ENCODE measurements at regions not wholly inside any gene's neighbourhood (a gene's known extent, or its start where the extent isn't known, plus 50 kb on each side); places are given as distances from the start of the nearest gene placed in this dataset.

- Histone ChIP-seq H3K27ac (ENCODE audit: low read length) (no peak overlapping the region), H3K9ac (ENCODE audit: low read length) (no peak overlapping the region), H3F3A (ENCODE audit: insufficient read depth, low read length, poor library complexity, severe bottlenecking) (no peaks in the 10 kb centered on the region), H3K27me3 (ENCODE audit: insufficient read depth, low read depth, low read length) (no peaks in the 10 kb centered on the region), H2AFZ (ENCODE audit: low read depth, low read length) (no peak overlapping the region), H4K20me1 (ENCODE audit: insufficient read depth) (no peaks in the 10 kb centered on the region), H3K4me3 (ENCODE audit: low read length) (no peak overlapping the region), H3K9me2 (ENCODE audit: insufficient read depth, low read length) (no peaks in the 10 kb centered on the region), H3K9me3 (ENCODE audit: low read length) (no peaks in the 10 kb centered on the region), H3K79me2 (replicated peaks; ENCODE audit: insufficient read depth, low read length) (no peaks in the 10 kb centered on the region), H3K36me3 (ENCODE audit: insufficient read depth, low read length) (no peaks in the 10 kb centered on the region), H3K4me2 (ENCODE audit: low read length) (no peak overlapping the region)
- TF ChIP-seq POLR2AphosphoS5 (IDR thresholded peaks at IDR 0.05) = no peak
- TF ChIP-seq, protein P1, sequence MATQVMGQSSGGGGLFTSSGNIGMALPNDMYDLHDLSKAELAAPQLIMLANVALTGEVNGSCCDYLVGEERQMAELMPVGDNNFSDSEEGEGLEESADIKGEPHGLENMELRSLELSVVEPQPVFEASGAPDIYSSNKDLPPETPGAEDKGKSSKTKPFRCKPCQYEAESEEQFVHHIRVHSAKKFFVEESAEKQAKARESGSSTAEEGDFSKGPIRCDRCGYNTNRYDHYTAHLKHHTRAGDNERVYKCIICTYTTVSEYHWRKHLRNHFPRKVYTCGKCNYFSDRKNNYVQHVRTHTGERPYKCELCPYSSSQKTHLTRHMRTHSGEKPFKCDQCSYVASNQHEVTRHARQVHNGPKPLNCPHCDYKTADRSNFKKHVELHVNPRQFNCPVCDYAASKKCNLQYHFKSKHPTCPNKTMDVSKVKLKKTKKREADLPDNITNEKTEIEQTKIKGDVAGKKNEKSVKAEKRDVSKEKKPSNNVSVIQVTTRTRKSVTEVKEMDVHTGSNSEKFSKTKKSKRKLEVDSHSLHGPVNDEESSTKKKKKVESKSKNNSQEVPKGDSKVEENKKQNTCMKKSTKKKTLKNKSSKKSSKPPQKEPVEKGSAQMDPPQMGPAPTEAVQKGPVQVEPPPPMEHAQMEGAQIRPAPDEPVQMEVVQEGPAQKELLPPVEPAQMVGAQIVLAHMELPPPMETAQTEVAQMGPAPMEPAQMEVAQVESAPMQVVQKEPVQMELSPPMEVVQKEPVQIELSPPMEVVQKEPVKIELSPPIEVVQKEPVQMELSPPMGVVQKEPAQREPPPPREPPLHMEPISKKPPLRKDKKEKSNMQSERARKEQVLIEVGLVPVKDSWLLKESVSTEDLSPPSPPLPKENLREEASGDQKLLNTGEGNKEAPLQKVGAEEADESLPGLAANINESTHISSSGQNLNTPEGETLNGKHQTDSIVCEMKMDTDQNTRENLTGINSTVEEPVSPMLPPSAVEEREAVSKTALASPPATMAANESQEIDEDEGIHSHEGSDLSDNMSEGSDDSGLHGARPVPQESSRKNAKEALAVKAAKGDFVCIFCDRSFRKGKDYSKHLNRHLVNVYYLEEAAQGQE (IDR thresholded peaks at IDR 0.05; ENCODE audit: borderline replicate concordance) = no peak
- TF ChIP-seq EZH2 (IDR thresholded peaks at IDR 0.05; ENCODE audit: borderline replicate concordance, insufficient read depth, low read length, poor library complexity, severe bottlenecking) = no peak
- no peak for TF ChIP-seq MXI1 (conservative IDR thresholded peaks at IDR 0.05; ENCODE audit: poor library complexity, severe bottlenecking)
- TF ChIP-seq RAD21 (conservative IDR thresholded peaks at IDR 0.05) = no peak
- no peak for TF ChIP-seq TAF1 (IDR thresholded peaks at IDR 0.05; ENCODE audit: low read depth)
- no peak for TF ChIP-seq CTCF (IDR thresholded peaks at IDR 0.05; ENCODE audit: poor library complexity, severe bottlenecking)
- TF ChIP-seq SMC3 (conservative IDR thresholded peaks at IDR 0.05; ENCODE audit: poor library complexity) = no peak
- no peak for TF ChIP-seq EP300 (conservative IDR thresholded peaks at IDR 0.05; ENCODE audit: poor library complexity, severe bottlenecking)
Measured at GRCh38 chr4:38242822-38243387, 282.7 kb downstream of the PTTG2 start.

GRCh38 chr4:38243388-38244053, 283.3 kb downstream of the PTTG2 start:
- Histone ChIP-seq H3K9ac (ENCODE audit: low read length) (no peak overlapping the region), H3K27me3 (ENCODE audit: insufficient read depth, low read depth, low read length) (no peaks in the 10 kb centered on the region), H3K79me2 (replicated peaks; ENCODE audit: insufficient read depth, low read length) (no peaks in the 10 kb centered on the region), H3F3A (ENCODE audit: insufficient read depth, low read length, poor library complexity, severe bottlenecking) (no peaks in the 10 kb centered on the region), H4K20me1 (ENCODE audit: insufficient read depth) (no peaks in the 10 kb centered on the region), H3K4me2 (ENCODE audit: low read length) (no peak overlapping the region), H3K9me2 (ENCODE audit: insufficient read depth, low read length) (no peaks in the 10 kb centered on the region), H3K36me3 (ENCODE audit: insufficient read depth, low read length) (no peaks in the 10 kb centered on the region), H3K4me3 (ENCODE audit: low read length) (no peak overlapping the region), H3K9me3 (ENCODE audit: low read length) (no peaks in the 10 kb centered on the region), H2AFZ (ENCODE audit: low read depth, low read length) (no peak overlapping the region), H3K27ac (ENCODE audit: low read length) (no peak overlapping the region)
- no peak for TF ChIP-seq SMC3 (conservative IDR thresholded peaks at IDR 0.05; ENCODE audit: poor library complexity)
